ENCODE measurements at regions not wholly inside any gene's neighbourhood (a gene's known extent, or its start where the extent isn't known, plus 50 kb on each side); places are given as distances from the start of the nearest gene placed in this dataset.

DNA sequence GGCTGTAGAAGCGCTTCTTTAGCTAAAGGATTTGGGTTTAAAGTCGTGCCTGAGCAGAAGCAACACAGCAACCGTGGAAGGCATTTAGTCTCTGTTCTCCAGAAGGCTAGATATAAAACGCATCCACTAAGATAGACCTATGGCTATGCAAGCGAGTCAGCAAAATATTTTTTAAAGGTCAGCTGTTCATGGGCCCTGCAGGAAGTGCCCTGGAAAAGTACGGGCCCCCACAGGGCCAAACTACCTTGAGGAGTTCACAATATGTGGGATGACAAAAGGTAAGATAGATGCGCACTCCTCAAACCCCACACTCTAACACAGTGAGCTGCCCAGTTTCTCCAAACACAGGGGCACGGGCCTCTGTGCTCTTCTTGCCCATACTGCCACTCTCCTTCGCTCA, 261.6 kb downstream of the VPS13C start:
- DNase-seq (ENCODE audit: low read depth, low spot score) = no peak

GRCh38 chr15:61796056-61796455, 264.2 kb downstream of the VPS13C start:
- DNase-seq (ENCODE audit: low read depth, low spot score) = no peak

- no peak for DNase-seq (ENCODE audit: low read depth, low spot score)
Measured at GRCh38 chr15:61794881-61795280, 265.4 kb downstream of the VPS13C start.

DNA sequence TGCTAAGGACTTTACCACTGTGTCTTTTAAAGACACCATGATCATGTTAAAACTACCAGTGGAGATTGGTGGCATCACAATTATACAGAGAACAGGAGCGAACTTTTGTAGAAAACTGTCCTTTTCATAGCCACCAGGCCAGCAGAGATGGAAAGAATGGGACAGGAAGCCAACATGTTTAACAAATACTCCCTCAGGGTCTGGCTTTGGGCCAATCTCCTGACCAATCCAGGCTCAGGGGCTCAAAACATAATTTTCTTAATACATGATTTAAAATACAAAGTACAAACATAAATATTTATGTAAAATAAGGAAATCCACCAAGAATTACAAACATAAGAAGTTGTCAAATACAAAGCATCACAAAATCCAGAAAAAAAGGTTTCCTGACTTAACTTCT, 266.0 kb downstream of the VPS13C start:
- DNase-seq (ENCODE audit: low read depth, low spot score) = no peak

GRCh38 chr15:61784734-61785133, 275.5 kb downstream of the VPS13C start:
- no peak for DNase-seq (ENCODE audit: low read depth, low spot score)

GRCh38 chr15:61780278-61780980, 279.8 kb downstream of the VPS13C start:
- no peak for DNase-seq (ENCODE audit: low read depth, low spot score)

GRCh38 chr15:61777689-61778088, 282.6 kb downstream of the VPS13C start:
- no peak for DNase-seq (ENCODE audit: low read depth, low spot score)

- no peak for DNase-seq (ENCODE audit: low read depth, low spot score)
Measured at GRCh38 chr15:61769557-61769956, 290.7 kb downstream of the VPS13C start.

GRCh38 chr15:61768131-61768530, 292.1 kb downstream of the VPS13C start:
- no peak for DNase-seq (ENCODE audit: low read depth, low spot score)

- peak; percentile 5 for DNase-seq (ENCODE audit: low read depth, low spot score)
Measured at GRCh38 chr15:61764981-61765380, 295.3 kb downstream of the VPS13C start.

DNA sequence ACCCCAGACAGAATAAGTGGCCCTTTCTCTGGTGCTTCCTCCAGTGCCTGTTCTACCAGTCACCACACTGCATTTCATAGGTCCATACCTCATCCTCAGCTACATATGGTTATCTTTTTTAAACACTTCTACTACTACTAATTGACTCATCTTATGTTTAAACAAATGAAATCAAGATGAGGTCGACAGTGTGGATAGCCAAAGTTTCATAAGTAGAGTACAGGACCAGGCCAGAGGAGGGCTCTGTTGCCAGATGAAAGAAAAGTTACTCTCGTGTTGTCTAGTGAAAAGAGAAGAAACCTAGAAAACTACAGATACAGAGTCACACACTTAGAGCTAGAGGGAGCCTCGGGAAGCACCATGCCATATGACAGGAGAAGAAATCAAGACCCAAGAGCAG, 296.1 kb downstream of the VPS13C start:
- DNase-seq (ENCODE audit: low read depth, low spot score) = no peak

DNA sequence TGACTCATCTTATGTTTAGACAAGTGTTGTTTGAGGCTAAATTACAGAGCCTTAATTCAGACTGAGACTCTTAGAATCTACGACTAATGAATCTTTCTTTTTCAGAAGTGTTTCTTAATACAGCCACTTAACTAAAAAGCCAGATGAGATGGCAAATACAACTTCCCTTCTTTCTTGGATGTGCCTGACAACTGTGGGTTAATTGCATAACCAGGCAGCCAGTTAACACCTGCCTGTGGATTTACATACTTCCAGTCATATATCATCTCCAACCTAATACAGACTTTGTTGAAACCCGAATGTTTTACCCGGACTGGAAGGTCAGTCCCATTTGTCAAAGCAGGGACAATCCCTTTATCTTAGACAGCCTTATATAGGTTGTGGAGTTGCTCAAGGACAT, 297.6 kb downstream of the VPS13C start:
- no peak for DNase-seq (ENCODE audit: low read depth, low spot score)

- no peak for DNase-seq (ENCODE audit: low read depth, low spot score)
Measured at GRCh38 chr15:61759639-61760038, 300.6 kb downstream of the VPS13C start.

GRCh38 chr15:61756071-61756820, 304.0 kb downstream of the VPS13C start:
- DNase-seq (ENCODE audit: low read depth, low spot score) = no peak

- no peak for DNase-seq (ENCODE audit: low read depth, low spot score)
Measured at GRCh38 chr15:61755467-61755866, 304.8 kb downstream of the VPS13C start.

GRCh38 chr15:61753018-61753710, 307.1 kb downstream of the VPS13C start:
- no peak for DNase-seq (ENCODE audit: low read depth, low spot score)

DNA sequence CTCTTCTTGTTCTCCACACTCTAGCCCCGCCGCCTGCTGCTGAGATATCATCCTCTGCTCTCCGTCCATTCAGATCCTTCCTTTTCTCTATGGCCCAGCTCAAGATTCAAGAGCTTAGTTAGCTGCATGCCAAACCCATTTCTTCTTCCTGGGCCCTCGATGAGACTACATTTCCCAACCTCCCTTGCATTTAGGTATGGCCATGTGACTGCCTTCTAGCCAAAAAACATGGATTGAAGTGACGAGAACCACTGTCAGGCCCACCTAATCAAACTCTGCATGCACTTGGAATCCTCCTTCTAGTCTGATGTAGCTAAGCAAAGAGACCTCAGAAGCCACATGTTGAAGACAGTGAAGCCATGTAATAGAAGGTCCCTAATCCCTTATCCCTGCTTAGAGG, 308.2 kb downstream of the VPS13C start:
- DNase-seq (ENCODE audit: low read depth, low spot score) = no peak

DNA sequence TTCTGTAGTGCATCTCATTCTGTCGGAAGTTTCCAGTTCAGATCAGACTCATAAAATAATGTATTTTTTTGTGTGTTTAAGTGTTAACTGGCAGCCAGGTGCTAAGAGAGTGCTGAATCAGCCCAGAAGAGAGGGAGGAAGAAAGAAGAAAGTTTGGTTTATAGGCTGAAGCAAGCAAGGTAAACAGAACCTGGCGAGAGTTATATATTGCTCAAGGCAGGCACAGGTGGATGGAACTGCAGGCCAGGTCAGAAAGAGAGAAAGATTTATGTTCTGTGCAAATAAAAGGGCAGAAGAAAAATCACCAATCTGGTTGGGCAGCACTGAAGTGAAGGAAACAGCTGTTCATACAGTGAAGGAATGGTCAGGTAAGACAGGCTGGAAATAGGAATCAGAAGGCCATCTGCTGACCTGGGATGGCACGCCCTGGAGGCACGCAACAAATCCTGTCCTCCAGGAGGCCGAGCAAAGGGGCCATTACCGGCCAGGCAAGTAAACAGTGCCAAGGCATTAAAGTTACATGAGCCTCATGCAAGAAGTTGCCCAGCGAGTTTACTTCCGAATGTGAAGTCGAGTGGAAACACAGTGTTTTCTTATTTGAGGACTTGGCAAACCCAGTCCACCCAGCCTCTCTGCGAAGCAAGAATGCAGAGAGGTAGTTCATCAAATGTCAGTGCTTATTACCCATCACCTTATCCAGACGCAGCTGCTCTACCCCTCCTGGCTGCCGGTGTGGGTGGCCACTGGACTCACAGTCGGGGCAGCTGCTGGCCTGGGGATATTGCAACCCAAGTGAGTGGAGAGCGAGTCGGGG, 309.8 kb downstream of the VPS13C start:
- DNase-seq (ENCODE audit: low read depth, low spot score) = peak; percentile 1

DNA sequence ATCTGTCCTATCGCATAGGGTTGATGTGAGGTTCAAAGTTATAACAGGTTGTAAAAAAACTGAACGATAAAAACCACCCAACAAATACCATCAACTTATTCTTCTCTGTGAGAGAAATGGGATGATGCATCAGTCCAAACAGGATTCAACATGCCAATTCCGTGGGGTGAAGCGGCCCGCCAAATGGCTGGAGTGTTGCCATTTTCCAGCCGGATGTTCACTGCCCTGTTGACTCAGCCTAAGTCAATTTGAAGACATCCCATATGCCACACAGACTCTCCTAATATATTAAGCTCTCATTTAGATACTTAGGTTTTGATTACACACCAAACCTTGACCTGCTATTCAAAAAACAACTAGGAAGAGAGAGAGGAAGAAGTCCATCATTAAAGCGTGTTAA, 311.1 kb downstream of the VPS13C start:
- no peak for DNase-seq (ENCODE audit: low read depth, low spot score)

- no peak for DNase-seq (ENCODE audit: low read depth, low spot score)
Measured at GRCh38 chr15:61748529-61748928, 311.7 kb downstream of the VPS13C start.

DNA sequence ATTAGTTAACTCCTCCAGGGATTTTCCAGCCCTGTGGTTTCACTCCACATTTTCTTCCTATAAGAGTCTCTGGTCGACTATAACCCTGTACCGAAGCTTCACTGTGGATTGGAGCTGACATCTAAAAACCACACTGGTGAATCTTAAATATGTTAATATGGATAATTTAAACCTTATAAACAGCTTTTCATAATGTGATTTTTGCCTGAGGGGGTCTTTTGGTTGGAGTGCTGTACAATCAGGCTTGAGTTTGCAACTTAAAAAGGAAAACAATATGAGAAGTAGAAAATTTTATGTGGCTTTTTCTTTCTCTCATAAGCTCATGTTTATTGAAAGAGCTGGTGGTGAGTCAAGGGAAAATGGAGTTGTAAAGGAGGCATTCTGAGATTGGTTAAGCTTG, 313.7 kb downstream of the VPS13C start:
- DNase-seq (ENCODE audit: low read depth, low spot score) = no peak

DNA sequence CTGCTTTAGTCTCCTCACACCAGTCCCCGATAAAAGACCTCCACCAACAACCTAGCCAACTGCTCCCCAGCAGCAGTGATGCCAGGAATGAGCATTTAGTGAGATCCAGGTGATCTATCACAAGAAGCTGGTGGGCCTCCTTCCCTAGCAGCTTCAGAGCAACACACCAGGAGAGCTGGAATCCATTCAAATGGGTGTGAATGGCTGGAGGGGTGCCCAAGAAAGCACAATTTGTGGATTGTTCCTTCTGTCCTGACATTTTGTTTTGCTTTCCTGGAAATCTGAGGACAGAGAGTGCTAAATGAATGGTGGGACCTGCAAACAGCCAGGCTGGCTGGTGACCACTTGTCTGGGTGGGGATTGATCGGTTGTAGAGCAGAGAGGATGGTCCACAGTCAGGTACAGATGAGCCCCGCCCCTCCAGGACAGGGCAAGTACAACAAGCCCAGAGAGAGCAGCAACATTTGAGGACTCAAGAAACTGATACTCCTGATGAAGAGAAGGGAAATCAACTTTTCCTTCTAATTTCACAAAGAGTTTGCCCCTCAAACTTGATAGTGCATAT, 316.8 kb downstream of the VPS13C start:
- DNase-seq (ENCODE audit: low read depth, low spot score) = no peak

Measured in ELF-1 (cell line).